GF-D8 (cell line): ENCODE measurements at regions not wholly inside any gene's neighbourhood (a gene's known extent, or its start where the extent isn't known, plus 50 kb on each side); places are given as distances from the start of the nearest gene placed in this dataset.
"Not testable (repeated sequence)": the region's sequence is repeated elsewhere in the genome, so short reads cannot be mapped to it uniquely, and the experiment has no call there.

Experiments
- DNase-seq: peaks from one replicate; lab custom pipeline; 2025; lab: John Stamatoyannopoulos, UW

DNA sequence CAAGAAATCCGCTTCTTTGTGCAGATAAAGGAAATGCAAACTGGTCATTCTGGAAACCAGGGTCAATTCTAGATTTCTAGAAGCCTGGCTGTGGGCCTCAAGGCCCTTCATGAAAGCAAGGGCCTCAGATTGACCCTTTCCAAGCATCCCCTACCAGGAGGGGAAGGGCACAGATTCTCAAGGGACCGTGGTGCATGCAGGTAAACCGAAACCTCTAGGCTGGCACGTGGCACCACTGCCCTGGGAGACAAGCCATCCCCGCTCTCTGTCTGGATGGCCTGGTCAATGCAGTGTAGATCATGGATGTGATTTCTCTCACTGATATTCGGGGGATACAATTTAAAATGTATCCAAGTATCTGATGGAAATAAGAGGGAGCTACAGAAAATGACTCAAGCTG, 69.4 kb downstream of the TOMM20 start:
- no peak for DNase-seq

DNA sequence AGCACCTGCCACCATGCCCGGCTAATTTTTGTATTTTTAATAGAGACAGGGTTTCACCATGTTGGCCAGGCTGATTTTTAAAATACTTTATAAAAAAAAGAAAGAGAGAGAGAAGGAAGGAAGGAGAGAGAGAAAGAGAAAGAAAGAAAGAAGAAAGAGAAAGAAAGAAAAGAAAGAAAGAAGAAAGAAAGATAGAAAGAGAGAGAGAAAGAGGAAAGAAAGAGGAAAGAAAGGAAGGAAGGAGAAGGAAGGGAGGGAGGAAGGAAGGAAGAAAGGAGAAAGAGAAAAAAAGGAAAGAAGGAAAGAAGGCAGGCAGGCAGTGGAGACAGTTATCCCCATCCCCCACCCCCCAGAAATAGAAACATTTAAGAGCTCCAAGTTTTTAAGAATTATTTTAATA, 69.9 kb downstream of the TOMM20 start:
- no peak for DNase-seq

DNA sequence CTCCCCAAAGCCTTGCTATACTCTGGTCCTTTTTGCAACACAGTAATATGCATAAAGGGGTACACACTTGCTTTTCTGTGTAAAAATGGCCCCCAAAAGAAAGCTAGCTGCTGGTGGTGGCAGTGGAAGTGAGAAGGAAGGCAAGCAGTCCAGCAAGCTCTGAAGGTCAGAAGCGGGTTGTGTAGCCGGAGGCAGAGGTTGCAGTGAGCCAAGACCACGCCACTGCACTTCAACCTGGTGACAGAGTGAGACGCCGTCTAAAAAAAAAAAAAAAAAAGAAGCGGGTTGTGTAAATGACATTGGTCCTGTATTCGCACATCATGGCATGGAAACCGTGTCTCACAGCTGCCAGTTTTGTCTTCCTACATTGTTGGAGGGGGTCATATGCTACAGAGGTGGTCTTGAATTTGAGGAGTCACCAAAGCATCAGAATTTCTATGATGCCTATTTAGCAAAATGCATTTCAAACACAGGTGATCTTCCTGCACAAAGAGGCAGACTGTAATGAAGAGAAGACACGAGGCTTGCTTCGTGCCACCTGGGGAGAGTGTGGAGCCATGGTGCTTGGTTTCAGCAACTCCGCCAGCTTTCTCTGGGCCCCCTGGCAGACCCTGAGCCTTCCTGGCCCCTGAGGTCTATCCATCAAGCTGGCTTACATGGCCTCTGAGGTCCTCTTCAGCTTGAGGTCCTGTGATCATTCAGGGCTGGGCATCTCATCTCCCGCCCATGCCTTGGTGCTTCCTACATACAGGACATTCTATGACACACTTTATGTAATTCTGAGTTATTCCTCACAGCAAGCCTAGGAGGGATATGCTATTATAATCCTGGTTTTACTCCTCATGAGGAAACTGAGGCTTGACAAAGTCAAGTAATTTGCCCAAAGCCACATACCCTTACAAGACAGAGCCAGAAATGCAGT, 71.0 kb downstream of the TOMM20 start:
- DNase-seq = no peak

DNA sequence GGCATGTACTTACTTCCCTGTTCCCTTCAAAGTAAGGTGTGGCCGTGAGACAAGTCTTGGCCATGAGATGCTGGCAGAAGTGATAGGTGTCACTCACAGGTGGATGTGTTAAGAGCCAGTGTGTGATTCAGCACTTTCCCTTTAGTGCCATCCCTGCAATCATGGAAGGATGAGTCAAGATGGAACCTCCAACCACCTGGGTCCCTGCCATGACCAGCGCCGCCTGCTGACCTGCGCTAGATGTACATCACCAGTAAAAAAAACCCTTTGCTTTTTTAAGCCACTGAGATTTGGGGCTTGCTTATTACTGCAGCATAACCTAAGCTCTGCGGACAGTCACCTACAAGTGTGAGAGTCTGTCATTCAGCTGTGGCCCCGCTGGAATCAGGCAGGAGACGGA, 71.7 kb downstream of the TOMM20 start:
- no peak for DNase-seq

DNA sequence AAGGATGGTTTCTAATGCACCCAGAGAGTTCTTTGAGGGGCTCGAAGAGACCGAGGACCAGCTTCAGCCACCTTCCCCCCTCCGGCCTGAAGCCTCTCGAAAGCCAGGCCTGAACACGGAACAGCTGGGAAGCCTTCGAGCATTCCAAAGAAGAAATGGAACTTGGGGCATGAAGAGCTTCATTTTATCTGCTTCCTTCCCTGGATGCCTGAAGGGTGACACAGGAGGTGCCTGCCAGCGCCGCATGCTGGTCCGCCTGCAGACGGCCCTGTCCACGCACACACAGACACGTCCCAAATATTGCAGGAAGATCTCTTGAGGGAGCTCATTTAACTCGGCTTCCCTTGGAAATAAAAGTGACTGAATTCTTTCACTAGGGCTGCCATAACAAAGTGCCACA, 73.7 kb downstream of the TOMM20 start:
- DNase-seq = no peak

DNA sequence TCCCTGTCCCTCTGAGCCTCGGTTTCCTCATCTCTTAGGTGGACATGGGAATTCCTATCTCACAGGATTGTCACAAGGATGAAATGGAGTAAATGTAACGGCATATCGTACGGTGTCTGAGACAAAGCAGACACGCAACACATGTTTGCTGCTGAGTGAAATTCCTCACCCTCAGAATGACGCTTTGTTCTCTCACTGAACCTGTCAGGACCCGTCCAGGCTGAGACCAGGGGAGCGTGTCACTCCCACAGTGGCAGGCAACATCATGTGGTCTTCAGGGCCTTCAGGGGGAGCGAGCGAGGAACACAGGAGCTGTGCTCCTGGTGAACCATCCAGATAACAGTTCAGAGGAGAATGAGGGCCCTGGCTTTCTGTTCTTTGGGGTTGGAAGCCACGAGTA, 74.2 kb downstream of the TOMM20 start:
- DNase-seq = no peak

DNA sequence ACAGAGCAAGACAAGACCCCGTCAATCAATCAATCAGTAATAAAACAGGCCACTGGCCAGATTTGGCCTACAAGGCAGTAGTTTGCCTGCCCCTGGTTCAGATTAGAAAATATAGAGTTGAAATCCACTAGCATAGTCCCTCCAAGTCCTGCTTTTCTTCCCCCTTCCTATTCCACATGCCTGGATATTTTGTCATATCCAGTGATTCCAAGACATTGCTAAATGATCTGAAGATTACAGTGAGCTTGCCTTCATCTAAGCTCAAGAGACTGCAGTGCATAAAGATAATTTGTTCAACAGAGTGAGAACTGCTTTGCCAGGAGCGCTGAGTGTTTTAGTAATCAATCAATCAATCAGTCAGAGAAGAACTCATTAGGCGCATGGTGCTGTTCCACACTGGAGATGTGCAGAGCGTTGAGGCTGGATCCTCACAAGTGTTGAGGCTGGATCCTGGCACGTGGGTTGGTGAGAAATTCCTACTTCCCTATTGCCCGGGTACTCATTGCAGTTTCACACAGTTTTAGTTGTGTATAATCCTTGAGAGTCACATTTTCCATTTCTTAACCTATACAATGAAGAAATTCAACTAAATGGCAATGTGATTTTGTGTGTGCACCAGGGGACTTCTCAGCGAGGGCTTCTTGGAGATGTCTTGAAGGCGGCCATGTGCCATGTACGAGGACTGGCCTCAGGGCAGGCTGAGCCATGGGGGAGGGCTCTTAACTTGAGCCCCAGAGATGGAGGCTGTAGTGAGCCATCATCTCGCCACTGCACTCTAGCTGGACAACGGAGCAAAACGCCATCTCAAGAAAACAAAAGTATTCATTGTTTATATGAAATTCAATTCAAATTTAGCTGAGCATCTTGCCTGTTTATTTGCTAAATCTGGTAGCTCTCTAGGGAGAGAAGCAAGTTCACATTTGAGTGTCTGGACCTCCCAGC, 76.3 kb downstream of the TOMM20 start:
- DNase-seq = no peak

DNA sequence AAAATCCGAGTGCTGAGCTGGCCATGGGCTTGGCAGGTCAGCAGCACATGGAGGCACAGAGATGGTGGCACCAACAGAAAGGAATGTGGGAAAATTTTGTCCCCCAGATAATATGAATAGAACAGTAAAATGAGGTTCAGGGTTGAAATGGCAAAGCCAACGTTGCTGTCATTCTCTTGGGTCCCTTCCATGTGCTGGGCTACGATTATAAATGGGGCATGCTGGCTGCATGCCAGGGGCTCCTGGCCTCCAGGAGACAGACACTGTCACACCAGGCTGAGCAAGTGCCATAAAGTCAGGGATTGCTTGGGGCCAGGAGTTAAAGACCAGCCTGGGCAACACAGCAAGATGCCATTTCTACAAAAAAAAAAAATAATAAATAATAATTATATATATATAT, 77.1 kb downstream of the TOMM20 start:
- DNase-seq = no peak

DNA sequence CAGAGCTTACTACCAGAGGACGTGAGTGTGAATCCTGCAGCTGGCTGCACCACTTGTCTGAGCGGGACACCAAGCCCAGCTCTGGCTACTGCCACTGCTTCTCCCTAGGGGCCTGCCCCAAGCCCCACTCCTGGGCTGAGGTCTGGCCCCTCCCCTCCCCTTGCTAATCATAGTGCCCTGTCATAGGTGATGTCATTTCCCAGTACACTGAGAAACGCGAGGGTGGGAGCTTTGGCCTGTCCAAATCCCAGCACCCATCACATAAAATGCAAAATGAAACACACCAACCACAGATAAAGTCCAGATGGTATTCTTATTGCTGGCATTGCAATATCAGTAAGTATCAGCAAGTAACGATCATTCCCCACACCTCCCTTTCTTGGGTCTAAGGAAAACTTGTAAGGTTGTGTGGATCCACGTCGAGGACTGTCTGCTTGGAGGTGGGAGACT, 77.7 kb downstream of the TOMM20 start:
- DNase-seq = no peak

DNA sequence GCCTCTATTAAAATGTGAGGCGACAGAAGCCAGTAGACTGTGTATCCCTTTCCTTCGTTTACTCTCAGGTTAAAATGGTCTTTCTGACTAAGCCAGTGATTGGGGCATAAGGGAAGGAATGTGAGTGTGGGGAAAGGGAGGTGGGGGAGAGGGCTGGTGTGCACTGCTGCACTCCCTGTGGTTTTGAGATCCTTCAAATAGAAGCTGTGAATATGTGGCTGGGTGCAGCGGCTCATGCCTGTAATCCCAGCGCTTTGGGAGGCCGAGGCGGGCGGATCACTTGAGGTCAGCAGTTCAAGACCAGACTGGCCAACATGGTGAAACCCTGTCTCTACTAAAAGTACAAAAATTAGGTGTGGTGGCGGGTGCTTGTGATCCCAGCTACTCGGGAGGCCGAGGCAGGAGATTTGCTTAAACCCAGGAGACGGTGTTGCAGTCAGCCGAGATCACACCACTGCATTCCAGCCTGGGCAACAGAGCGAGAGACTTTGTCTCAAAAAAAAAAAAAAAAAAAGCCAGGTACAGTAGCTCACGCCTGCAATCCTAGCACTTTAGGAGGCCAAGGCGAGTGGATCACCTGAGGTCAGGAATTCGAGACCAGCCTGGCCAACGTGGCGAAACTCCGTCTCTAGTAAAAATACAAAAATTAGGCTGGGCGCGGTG, 78.8 kb downstream of the TOMM20 start:
- not testable (repeated sequence) for DNase-seq

DNA sequence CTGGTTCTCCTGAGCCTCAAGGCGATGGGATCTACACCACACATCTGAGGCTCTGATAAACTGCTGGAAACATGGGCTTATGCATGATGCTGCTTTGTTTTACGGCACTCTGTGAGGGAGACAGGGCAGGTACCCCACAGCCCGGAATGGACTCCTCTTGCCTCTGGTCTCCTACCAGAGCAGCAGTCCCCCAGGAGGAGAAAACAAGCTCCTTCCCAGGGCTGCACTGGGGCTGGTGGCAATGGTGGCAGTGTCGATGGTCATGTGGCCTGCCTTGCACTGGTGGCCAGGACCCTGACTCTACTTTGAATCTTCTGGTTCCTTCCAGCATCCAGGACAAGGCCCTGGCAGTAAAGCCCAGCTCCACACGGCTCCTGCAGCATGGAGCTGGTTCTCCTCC, 79.4 kb downstream of the TOMM20 start:
- no peak for DNase-seq

DNA sequence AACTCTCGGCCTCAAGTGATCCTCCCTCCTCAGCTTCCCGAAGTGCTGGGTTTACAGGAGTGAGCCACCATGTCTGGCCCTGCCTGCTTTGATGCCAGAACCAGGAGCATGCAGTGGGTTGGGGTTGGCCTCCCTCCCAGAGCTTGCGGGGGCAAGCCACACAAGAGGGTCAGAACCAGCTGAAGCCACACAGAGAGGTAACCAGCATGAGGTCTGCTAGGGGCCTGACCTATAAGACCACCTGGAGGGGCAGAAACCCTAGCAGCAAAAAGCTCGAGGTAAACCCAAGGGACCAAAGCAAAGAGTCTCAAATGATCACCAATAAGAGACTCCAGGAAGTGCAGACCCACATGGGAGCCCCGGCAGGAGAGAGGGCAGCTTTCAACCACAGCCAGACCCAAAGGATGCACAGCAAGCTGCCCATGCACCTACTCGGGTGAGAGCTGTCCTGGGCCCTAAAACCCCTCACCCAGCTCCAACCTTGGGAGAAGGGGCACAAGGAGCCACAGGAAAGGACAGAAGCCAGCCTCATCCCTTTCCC, 81.2 kb downstream of the TOMM20 start:
- DNase-seq = no peak

DNA sequence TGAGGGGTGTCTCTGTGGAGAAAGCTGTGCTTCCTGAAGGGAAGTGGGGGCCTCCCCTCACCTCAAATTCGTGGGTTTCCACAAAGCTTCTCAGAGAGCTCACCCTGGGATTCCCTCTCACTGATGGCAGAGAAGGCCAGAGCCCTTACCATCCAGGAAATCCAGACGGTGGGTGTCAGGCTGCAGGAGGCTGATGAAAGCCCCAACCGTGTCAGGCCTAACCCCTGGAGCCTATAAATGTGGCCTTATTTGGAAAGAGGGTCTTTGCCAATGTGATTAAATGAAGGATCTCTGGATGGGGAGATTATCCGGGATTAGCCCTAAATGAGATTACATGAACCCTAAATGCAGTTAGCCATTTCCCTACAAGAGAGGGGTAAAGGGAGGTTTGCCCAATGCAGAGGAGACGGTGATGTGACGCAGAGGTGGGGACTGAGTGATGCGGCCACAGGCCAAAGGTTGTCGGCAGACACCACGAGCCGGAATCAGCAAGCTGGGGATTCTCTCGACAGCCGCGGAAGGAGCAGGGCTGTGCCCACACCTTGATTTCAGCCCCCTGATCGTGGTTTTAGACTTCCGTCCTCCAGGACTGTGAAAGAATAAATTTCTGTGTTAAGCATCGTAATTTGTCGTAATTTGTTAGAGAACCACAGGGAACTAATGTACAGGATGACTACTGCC, 82.6 kb downstream of the TOMM20 start:
- no peak for DNase-seq

DNA sequence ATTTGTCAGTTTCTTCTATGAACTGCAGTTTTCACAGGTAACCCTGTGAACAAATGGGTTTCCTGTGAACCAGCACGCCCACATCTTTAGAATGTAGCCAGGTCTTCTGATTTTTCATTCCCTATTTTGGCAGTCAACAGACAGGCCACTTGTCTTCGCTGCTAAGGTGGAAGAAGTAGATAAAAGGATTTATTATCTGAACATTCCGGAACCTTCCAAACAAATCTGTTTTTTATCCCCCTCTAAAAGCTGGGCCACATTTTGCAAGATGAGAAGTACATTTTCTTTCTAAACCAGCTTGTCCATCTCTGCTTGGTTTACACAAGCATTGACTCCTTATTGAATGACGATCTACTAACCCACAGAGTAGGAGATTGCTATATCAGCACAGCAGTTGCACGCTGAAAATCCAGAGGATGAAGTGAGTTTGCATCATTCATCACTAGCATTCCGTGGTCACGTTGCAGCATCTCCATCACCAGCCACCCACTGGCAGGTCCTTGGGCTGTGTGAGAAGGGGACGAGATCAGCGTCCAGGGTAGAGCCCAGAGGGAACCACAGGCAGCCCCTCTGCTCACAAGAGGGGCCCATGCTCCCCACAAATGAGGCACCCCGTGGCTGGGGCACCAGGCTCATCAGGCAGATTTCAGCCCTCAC, 83.5 kb downstream of the TOMM20 start:
- DNase-seq = no peak

DNA sequence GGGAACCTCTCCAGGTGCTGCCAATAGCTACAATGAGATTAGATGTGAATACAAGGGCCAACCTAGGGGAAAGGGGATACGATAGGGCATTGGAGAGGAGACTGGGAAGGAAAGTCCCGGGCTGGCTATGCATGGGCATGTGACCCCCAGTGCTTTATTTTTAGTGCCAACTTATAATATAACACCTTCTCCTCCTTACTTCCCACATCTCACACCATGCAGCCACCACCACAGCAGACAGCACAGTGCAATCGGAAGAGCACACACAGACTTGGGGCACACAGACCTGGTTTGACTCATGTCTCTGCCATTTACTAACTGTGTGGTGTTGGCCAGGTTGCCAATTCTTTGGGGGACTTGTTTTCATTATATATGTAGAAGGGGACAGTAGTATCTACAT, 85.4 kb downstream of the TOMM20 start:
- DNase-seq = no peak

DNA sequence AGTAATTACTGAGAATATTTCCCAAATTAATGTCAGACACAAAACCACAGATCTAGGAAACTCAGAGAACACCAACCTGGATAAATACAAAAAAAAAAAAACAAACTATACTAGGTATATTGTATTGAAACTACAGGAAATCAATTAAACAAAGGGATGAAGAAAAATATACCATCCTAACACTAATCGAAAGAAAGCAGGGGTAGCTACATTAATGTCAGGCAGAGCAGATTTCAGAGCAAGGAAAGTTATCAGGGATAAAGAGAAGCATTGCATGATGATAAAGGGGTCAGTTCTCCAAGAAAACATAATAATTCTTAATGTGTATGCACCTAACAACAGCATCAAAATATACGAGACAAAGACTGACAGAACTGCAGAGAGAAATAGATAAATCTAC, 89.9 kb downstream of the TOMM20 start:
- DNase-seq = no peak

DNA sequence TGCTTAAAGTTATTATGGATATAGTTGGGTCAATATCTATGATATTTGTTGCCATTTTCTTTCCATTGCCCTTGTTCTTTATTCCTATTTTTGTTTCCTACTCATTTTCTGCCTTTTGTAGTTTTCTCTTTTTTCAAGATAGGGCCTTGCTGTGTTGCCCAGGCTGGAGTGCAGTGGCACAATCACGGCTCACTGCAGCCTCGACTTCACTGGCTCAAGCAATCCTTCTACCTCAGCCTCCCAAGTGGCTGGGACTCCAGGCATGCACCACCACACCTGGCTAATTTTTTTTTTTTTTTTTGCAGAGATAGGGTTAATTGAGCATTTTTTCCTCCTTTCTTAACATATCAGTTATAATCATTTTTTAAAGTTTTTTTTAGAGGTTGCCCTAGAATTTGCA, 92.7 kb downstream of the TOMM20 start:
- no peak for DNase-seq

DNA sequence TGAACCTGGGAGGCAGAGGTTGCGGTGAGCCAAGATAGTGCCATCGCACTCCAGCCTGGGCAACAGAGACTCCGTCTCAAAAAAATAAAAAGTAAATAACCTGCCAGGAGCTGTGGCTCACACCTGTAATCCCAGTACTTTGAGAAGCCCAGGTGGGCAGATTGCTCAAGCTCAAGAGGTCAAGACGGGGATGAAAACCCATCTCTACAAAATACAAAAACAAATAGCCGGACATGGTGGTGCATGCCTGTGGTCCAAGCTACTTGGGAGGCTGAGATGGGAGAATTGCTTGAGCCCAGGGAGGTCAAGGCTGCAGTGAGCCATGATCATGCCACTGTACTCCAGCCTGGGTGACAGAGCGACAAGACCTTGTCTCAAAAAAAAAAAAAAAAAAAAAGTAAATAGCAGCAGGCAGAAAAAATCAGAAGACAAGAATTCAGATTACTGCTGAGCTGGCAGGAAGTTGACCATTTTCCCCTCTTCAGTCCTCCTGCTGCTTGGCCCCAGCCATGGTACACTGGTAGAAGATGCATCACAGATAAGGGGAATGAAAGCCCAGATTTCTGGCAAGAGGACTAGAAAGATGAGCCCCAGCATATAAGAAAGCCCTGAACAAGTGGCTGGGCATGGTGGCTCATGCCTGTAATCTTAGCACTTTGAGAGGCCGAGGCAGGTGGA, 97.6 kb downstream of the TOMM20 start:
- no peak for DNase-seq

DNA sequence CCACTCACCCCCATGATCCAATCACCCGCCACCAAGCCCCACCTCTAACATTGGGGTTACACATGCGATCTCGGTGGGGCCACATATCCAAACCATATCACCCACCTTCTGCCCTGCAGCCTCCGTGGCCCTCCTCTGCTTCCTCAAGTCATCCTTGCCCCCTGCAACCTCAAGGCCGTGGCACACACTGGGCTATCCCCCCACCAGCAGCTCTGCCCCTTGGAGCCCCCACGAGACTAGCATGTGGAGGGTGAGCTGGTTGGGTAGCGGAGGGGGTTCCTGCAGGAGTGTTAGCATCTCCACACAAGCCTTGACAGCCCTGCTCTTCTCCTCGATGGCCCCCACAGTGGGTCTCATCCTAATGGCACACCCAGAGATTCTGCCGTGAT, 100.8 kb downstream of the TOMM20 start:
- DNase-seq = no peak

DNA sequence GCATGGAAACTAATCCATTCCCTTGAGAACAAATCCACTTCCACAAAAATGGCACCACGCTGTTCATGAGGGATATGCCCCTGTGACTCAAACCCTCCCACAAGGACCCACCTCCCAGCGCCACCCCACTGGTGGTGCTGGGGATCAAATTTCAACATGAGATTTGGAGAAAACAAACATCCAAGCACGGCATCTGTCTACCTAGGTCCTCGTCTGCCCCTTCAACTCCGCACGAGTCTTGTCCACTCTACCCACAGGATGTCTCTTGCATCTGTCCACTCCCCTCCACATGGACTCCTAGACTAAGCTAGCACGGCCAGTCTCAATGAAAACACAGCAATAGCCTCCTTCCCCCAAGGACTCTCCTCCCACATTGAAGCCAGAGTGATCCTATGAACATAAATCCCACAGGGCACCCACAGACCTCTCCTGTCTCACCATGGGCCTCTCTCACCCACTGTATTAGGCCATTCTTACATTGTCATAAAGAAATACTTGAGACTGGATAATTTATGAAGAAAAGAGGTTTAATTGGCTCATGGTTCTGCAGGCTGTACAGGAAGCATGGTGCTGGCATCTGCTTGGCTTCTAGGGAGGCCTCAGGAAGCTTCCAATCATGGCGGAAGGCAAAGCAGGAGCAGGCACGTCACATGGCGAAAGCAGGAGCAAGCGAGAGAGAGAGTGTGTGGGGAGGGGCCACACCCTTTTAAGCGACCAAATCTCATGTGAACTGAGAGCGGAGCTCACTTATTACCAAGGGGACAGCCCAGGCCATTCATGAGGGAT, 101.4 kb downstream of the TOMM20 start:
- no peak for DNase-seq
